NCI-H2227 (cell line): ENCODE measurements at regions not wholly inside any gene's neighbourhood (a gene's known extent, or its start where the extent isn't known, plus 50 kb on each side); places are given as distances from the start of the nearest gene placed in this dataset.

Experiments
- DNase-seq: peaks from one replicate; lab custom pipeline; 2025; ENCODE audit not compliant: unreplicated experiment; lab: John Stamatoyannopoulos, UW

DNA sequence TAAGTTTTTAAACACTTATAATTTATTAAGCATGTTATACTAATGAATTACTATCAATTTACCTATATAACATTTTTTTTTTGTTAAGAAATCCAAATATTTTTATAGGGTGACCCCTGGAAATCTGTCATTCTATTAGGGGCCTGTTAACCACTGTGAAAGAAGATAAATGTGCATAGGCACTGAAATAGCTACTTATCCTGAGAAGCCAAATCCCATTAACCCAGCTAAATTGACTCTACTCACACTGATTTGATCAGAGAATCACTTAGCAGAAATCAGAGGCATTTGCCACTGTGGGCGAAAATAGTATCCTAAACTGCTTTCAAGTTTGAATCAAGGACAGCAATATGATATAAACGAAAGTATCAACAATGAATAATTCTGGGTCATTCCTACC, 90.0 kb upstream of the GULP1 start:
- DNase-seq, result no peak

GRCh38 chr2:188202777-188203176, 88.9 kb upstream of the GULP1 start:
- DNase-seq, result no peak

- no peak for DNase-seq
These were observed 87.9 kb upstream of the GULP1 start for GRCh38 chr2:188203776-188204175.

DNA sequence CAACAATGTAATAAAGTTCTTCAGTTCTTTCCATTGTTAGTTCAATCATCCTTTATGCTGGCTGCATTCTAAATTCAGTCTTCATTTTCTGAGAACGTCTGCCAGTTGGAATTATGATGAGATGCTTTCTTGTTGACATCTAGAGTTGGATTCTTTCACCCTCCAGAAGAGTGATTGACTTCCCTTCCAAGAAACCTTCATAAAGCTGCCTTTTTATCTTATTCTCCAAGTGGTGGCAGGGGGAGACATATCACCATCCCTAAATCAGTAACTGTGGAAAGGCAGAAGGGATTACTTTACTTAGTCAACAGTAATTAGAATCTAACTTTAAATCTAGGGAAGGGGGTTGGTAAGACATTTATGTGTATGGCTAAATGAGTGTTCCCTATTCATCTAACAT, 86.8 kb upstream of the GULP1 start:
- no peak for DNase-seq

DNA sequence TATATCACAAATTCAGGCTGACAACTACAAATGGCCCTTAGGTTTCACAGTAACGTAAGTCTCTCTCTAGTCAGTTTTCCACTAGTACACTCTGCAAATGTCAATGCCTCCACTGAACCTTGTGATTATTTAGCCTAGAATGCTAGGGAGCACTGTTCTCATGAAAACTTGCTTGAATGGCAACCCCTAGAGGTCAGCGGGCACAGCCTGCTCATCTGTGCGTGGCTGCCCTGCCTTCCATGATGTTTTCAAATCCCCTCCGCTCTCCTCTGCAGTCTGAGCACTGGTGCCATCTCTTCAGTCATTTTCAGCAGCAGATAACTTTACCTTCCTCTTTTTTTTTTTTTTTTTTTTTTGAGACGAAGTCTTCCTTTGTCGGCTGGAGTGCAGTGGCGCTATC, 84.1 kb upstream of the GULP1 start:
- DNase-seq, result no peak

GRCh38 chr2:188209218-188209617, 82.5 kb upstream of the GULP1 start:
- DNase-seq, result no peak

- DNase-seq, result no peak
These were observed 74.4 kb upstream of the GULP1 start for GRCh38 chr2:188217264-188217663.

DNA sequence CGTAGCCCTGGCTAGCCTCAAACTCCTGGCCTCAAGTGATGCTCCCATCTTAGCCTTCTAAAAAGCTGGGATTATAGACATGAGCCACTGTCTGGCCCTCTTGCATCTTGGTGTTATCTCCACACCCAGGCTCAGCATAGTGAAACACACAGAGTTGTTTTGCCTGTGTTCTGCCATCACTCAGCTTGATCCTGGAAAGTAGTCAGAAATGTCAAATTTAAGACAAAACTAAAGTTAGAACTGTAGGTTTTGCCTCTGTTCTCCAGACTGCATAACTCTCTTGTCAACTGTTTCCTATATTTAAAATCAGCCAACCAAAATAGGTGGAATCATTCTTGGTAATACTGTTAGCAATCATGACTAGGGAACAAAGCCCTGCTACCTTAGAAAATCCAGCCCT, 72.1 kb upstream of the GULP1 start:
- no peak for DNase-seq

DNA sequence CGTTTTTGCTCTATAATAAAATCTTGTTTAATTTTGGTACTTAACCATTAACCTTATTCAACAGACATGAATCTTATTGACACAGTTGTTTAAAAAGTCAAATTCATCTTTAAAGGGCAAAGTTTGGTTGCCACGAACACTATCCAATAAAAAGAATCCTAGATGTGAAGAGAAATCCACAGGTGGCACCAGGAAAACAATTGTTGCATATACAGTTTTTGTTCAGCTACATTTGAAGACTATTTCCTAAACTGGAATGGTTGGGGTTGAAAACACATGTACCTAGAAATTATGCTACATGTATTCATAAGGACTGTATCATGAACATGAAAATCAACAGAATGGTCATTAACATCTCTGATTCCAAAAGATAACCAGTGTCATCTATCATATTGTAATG, 71.1 kb upstream of the GULP1 start:
- no peak for DNase-seq

GRCh38 chr2:188227713-188228112, 64.0 kb upstream of the GULP1 start:
- DNase-seq, result no peak

- no peak for DNase-seq
These were observed 56.3 kb upstream of the GULP1 start for GRCh38 chr2:188235364-188235763.

DNA sequence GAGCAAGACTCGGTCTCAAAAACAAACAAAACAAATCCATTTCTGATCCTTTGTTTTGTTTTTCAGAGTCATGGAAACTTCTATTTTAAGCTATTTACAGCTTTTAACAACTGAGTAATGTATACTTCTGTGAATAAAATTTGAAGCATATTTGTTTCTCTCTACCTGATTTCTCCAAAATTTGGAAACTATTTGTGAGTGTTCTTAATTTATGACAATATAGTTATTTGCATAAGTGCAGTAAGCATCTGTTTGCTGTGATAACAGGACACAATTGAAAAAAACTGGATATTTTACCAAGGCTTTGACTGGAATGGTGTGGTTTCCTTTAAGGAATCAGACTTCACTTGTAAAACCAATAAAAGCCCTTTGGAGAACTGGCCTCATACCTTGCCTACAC, 53.3 kb upstream of the GULP1 start:
- no peak for DNase-seq
